Neural cell (in vitro differentiated cells): ENCODE measurements at regions not wholly inside any gene's neighbourhood (a gene's known extent, or its start where the extent isn't known, plus 50 kb on each side); places are given as distances from the start of the nearest gene placed in this dataset.

Source experiments
- EP300 ChIP-seq: fragments of 450-650 bp; conservative IDR thresholded peaks from 2 replicates; pipeline ENCODE4 v1.6.1; 2014; ENCODE audit warnings: antibody characterized with exemption, mild to moderate bottlenecking, moderate library complexity; ENCODE audit not compliant: poor library complexity, severe bottlenecking
- EZH2 ChIP-seq: fragments of 200-600, 300-800 bp; shearing (Covaris generic), sonication (generic); IDR thresholded peaks from 2 replicates; pipeline ENCODE4 v1.6.1; 2014; ENCODE audit warnings: antibody characterized with exemption, low read length, borderline replicate concordance, mild to moderate bottlenecking; ENCODE audit not compliant: insufficient read depth, poor library complexity, severe bottlenecking
- POLR2AphosphoS5 ChIP-seq: IDR thresholded peaks from 2 replicates; pipeline ENCODE4 v1.6.1; 2012
- TF ChIP-seq, protein P1 (sequence below): fragments of 450-650 bp; IDR thresholded peaks from 2 replicates; pipeline ENCODE4 v1.5.1; 2014; ENCODE audit warnings: antibody characterized with exemption, mild to moderate bottlenecking, moderate library complexity; ENCODE audit not compliant: poor library complexity, severe bottlenecking

DNA sequence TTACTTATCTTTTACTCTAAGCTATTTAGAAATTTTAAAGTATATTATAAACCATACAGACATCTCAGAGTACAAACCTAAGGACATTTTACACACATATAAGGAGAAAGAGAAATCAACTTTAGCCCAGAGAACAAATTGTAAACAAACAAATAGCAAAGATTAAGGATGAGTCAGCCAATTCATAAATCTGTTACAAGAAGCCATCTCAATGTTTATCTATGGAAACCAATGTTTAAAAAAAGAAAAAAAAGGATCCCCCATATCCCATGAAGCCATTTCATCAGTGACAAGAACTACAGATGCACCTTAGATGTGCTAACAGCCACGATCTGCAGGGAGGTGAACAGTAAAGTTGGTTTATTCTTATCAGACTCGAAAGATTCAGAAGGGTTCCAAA, 437.1 kb downstream of the SHQ1 start:
- TF ChIP-seq EZH2 (no peak), EP300 (no peak), POLR2AphosphoS5 (no peak)
- TF ChIP-seq, protein P1, sequence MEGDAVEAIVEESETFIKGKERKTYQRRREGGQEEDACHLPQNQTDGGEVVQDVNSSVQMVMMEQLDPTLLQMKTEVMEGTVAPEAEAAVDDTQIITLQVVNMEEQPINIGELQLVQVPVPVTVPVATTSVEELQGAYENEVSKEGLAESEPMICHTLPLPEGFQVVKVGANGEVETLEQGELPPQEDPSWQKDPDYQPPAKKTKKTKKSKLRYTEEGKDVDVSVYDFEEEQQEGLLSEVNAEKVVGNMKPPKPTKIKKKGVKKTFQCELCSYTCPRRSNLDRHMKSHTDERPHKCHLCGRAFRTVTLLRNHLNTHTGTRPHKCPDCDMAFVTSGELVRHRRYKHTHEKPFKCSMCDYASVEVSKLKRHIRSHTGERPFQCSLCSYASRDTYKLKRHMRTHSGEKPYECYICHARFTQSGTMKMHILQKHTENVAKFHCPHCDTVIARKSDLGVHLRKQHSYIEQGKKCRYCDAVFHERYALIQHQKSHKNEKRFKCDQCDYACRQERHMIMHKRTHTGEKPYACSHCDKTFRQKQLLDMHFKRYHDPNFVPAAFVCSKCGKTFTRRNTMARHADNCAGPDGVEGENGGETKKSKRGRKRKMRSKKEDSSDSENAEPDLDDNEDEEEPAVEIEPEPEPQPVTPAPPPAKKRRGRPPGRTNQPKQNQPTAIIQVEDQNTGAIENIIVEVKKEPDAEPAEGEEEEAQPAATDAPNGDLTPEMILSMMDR = no peak
